SW480 (cell line): ENCODE measurements at regions not wholly inside any gene's neighbourhood (a gene's known extent, or its start where the extent isn't known, plus 50 kb on each side); places are given as distances from the start of the nearest gene placed in this dataset.
"Not testable (repeated sequence)": the region's sequence is repeated elsewhere in the genome, so short reads cannot be mapped to it uniquely, and the experiment has no call there.

Experiments used
- DNase-seq: peaks from one replicate; pipeline ENCODE4 v3.0.0-alpha.2; 2016; ENCODE audit warnings: low spot score

DNA sequence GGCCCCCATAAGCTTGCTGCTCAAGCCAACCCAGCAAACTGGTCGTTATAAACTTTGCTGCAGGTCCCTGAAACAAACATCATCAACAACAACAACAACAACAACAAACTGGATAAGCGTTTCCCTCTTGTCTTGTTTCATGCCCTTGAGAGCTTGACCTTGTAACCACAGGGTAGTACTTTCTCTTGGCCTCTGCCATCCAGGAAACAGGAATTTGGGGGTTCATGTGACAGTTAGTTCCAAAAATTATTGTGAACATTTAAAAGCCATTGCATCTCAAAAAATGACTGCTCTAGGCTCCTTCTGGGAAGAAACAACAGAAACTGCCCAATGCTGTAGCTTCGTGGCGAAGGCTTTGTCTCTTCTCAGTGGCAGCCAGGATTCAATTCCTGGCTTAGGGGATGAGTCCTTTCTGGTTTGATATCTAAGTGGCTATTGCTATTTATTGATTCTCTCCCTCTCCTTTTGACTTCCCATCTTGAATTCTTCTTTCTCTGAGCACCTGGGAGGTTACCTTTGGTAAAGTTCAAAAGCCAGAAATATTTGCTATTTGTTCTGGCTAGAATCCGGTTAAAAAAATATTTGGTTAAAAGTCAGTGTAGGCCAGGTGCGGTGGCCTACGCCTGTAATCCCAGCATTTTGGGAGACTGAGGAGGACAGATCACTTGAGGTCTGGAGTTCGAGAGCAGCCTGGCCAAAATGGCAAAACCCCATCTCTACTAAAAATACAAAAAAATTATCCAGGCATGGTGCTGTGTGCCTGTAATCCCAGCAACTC is 52.0 kb upstream of the CPM start:
- no peak for DNase-seq

DNA sequence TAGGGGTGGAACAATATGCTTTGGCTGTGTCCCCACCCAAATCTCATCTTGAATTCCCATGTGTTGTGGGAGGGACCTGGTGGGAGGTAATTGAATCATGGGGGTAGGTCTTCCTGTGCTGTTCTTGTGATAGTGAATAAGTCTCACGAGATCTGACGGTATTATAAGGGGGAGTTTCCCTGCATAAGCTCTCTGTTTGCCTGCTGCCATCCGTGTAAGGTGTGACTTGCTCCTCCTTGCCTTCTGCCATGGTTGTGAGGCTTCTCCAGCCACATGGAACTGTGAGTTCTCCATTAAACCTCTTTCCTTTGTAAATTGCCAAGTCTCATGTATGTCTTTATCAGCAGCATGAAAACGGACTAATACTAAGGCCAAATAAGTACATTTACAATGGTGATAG is 64.6 kb upstream of the CPM start:
- DNase-seq, result not testable (repeated sequence)

DNA sequence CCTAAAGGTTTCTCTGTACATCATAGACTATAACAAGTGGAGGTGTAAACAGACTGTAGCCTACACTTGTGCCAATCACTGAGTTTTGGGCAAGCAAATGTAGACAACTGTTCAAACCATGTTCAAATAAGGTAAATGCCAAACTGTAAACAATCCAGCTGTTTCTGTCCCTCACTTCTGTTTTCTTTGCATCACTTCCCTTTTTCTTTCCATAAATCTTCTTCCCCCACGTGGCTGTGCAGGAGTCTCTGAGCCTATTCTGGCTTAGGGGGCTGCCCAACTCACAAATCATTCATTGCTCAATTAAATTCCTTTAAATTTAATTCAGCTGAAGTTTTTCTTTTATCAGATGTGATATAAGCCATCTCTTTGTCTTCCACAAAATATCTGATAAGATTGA is 65.1 kb upstream of the CPM start:
- DNase-seq, result no peak

DNA sequence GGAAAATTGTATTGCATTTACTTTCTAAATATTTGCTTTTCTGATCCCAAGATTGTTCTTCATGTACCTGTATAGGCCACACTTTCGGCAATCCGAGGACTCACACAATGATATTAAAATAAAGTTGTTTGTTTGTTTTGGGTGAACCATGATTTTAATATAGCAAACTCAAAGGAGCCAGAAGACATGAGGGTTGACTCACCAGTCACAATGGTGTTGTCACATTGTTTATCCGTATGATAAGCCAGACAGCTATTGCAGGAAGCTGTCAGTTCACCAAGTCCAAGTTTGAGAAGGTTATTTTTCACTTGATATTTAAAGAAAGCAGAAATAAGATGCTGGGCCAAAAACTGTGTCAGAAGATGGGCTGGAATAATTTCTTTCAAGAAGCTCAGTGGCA is 67.1 kb upstream of the CPM start:
- DNase-seq, result no peak

DNA sequence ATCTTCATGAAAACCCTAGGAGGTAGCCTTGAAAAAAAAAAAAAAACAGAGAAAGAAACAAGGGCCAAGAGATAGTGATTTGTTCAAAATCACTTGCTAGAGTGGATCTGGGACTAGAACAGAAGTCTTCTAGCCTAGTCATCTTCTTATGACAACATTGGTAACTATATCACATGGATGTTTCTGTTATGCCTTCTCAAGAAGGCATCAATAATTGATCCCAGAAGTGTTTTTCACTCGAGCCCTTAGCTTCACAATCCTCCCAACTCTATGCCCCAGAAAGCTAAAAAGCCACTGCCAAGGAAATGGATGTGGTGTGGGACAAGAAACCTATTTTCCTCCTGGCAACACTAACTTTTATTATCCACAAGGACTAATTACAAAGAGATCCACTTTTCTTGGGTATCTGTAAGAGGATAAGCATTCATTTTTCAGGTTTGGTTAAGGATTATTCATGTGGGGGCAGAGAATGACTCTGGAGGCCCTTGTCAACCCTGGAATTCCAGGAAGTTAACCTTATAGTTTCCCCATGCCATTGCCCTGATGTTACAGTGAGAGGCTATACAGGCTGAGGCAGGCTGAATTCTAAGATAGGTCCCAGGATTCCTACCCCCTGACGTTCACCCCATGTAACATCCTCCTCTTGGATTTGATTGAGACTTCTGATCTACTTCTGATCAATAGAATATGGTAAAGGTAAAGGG is 67.7 kb upstream of the CPM start:
- no peak for DNase-seq

DNA sequence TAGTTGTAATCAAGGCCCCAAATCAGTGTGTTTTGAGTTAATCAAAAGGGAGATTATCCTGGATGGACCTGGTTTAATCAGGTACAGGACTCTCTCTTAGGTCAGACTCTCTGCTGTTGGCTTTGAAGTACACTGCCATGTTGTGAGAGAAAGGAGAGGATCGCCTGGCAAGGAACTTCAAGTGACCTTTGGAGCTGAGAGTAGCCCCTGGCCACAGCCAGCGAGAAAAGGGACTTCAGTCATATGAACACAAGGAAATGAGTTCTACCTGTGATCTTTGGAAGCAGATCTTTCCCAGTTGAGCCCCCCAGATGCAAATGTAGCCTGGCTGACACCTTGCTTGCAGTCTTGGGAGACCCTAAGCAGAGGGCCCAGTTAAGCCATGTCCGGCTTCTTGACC is 68.3 kb upstream of the CPM start:
- no peak for DNase-seq

DNA sequence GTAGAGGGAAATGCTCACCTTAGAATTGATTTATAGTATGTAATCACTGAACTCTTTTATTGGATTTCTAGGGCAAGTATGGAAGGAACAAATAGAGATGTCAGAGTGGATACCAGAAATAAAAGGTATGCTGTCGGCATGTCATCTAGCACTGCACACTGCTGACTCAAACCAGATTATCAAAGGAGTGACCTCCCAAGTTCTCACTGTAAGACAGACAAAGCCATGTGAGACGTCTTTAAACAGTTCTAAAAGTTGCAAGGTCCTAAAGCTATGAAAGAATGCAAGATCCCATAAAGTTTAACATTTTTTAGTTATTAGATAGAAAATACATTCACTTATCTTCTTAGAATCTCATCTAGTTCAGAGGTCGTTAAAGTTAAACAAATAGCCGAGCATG is 70.0 kb upstream of the CPM start:
- no peak for DNase-seq

DNA sequence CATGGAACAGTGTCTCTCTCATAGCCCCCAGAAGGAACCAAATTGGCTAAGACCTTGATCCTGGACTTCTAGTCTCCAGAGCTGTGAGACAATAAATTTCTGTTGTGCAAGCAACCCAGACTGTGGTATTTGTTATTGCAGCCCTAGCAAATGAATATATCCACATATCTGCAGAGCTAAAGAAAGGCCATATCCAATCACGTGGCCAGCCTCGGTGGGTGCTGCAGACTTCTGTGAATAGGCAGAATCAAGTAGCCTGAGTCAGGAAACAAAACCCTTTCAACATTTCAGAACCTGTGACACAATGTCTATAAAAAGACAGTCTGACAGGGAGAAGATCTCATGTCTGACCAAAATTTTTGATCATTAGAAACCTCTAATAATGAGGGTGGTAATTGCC is 71.0 kb upstream of the CPM start:
- no peak for DNase-seq

DNA sequence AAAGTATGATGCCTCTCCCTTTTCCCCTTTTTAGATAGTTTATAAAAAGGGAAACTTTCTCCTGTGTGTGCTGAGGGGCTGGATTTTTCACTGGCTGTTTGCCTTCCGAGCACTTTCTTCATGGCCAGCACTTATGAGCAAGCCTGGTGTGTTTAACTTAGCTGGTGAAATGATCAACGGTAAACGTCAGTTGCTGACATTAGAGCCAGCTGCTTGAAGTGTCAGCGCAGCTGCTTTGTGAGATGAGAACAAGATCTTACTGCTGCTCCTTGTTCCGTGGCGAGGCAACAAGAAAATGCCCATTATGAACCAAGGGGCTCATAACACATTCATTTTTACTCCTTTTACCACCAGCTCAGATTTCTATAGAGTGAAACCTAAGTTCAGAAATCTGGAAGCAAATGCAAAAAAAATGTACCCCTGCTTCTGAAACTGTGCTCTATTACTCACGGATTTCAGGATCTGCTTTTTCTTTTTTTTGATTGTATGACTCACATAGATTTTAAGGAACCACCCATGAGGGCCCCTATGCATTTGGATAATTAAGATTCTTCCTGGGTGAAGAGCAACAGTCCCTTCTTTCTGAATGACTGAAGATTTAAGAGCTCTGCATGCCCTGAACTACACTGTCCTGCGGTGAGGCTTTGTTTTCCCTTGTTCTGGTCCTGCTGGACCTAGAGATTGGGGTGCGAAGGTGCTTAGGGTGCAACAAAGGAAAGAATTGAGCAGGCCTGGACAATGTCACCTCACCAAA is 74.3 kb upstream of the CPM start:
- no peak for DNase-seq

DNA sequence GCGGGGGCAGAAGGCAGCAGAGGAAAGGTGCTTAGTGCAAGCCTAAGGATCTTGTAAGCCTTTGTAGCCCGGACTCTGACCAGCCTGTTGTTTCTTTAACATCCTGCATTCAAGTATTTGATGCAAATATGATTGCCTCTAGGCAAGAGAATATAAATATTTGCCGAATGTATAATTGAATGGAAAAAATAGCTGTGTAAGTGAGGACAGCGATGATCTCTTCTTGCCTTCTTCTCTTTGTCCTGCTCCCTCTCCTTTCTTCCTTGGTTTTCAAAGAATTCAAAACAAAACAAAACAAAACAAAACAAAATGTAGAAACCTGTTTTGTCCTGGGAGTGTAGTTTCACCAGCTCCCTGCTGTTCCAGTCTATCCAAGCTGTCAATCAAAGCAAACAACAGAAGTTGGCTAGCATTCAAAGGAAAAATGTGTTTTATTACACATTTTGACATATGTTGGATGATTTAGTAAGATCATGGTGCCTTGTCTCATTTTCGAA is 74.9 kb upstream of the CPM start:
- no peak for DNase-seq

DNA sequence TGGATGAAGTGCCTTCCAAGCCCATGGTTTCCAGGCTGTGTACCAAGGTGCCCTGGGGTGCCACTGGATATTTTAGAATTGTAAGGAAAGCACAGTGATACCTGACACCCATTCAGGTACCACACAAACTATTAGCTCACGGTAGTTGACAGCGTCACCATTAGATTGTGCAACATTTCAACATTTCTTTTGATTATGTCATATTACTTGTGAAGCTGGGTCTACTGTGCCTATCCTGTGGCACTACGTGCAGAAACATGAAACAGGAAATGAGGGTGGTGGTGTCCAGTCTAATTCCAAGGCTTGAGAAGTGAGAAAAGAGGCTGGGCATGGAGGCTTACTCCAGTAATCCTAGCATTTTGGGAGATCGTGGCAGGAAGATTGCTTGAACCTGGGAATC is 75.5 kb upstream of the CPM start:
- no peak for DNase-seq

DNA sequence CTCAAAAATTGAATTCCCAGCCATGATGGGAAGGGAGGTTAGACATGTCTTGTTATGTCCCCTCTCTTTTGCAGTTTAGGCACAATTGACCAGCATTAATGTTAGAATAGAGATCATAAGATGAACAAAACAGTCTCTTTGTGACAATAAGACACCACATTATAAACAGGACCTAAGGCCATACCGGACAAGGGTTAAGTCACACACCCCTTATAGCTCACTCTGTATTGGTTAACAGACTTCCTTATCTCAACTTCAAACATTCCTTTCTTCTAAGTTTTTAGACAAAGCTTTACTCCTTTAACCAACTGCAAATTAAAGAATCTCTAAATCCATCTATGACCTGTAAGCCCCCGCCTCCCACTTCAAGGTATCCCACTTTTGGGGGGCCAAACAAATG is 81.1 kb upstream of the CPM start:
- no peak for DNase-seq

DNA sequence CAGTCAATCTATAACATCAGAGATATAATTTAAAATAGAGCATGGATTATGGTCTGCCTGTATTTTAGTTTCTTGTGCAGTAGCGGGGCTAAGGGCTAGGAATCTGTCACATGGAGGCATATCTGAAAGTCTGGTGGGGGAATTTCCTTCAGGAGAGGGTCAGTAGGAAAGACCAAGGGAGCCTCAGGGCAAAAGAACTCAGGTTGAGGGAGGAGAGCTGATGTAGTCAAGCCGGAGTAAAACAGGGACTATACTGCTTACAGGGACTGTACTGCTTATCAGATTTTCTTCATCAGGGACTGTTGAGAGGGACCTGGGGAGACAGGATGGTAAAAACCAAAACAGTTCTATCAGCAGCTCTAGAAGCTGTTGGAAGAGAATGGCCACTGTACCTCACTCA is 82.0 kb upstream of the CPM start:
- DNase-seq, result no peak

DNA sequence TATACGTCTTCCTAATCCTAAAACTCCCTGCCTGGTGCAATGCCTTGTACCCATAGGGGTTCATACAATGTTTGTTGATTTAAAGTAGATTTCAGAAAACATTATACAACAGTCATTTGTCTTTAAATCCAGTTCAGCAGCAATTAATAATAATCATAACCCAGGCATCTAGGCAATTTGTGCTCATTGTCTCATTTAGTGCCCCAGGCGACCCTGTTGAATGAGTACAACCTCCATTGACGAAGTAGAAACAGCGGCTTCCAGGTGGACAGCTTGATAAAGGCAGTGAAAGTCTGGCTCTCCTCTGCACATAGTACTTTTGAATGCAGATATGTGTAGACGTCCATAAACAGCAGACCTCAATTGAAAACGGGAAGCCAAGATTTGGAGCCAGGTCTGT is 82.9 kb upstream of the CPM start:
- DNase-seq, result no peak

DNA sequence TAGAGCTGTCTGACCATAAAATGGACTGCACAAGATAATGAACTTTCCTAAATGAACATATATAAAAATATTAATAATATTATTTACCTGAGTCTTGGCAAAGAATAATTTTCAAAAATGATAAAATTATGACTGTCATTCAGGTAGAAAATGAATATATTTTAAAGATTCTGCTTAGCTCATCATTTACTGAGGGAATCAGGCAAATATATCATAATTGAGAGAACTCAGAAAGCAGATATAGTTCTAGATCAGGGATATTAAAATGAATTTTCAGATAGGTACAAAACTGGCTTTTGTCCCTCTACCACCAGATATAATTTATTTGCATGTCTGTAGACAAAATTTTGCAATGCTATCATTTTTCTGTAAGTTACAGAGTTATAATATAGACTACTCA is 86.1 kb upstream of the CPM start:
- DNase-seq, result no peak

DNA sequence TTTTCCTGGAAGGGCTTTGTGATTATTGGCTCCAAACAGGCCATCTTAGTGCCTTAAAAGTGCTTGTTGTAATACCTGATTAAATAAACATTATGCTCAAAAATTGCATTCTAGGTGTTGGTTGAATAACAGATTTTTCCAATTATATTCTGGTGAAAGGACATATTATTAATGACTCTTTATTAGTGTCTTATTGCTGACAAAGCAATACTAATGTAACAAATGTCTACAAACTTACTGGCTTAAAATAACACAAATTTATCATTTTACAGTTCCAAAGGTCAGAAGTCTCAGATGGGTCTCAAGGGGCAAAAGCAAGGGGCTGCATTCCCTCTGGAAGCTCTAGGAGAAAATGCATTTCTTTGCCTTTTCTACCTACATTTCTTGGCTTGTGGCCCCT is 86.9 kb upstream of the CPM start:
- no peak for DNase-seq

DNA sequence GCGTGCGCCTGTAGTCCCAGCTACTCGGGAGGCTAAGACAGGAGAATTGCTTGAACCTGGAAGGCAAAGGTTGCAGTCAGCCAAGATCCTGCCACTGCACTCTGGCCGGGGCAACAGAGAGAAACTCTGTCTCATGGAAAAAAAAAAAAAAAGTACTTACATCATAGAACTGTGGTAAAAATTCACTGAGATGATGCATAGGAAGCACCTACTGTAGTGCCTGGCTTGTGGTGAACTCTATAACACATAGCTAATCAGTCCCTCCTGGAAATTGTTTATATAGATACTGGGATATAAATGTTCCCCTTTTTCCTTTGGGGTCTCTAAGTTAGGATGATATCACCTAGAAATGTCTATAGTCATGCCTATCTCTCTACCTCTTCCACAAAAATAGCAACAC is 89.7 kb upstream of the CPM start:
- no peak for DNase-seq

DNA sequence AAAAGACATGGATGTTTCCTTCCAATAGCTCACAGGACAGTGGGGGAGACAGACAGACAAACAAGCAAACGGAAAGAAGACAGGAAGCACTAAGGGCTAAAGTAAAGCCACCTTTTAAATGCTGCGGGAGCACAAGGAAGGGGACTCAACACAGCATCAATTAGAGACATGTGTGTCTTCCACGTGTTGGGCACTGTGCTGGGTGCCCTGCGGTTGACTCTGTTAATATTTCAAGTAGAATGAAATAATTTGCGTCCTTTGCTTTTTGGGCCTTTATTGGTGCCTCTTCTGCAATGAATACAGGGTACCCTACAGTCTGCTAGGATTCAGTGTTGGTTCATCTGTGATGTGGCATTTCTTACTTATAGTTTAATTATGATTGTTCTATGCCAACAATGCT is 90.9 kb upstream of the CPM start:
- no peak for DNase-seq

DNA sequence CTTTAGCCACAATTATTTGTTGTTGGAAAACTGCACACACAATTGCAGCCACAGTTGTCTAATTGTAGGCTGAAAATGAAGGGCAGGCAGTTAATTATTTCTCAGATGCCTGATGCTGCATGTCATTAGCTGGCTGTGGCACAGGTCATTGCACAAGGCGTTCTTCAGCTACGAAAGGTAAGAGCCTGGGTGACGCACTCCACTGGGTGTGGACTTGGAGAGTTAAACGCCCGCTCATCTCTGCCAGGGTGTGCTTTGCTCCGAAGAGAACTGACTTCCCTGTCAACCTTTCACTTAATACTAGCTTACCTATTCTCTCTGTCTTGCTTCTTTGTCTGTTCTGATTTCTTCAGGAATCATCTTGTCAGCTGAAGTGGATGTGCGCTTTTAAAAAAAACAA is 91.4 kb upstream of the CPM start:
- peak; percentile 77 for DNase-seq

DNA sequence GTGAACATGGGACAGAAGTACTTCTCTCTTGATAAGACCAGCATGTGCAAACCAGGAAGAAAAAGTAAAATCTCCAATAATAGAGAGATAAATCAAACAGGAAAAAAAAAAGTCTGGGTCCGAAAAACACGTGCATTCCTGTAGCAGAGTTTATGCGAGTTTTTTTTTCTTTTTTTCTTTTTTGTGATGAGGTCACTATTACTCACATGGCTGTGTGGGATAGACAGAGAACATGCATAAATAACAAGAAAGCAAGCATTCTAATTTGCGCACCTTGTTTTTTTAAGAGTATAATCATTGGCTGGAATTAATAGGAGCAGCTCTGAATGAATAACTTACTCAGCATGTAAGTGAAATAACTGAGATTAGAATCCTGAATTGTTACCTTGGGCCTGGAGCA is 91.9 kb upstream of the CPM start:
- DNase-seq, result no peak

DNA sequence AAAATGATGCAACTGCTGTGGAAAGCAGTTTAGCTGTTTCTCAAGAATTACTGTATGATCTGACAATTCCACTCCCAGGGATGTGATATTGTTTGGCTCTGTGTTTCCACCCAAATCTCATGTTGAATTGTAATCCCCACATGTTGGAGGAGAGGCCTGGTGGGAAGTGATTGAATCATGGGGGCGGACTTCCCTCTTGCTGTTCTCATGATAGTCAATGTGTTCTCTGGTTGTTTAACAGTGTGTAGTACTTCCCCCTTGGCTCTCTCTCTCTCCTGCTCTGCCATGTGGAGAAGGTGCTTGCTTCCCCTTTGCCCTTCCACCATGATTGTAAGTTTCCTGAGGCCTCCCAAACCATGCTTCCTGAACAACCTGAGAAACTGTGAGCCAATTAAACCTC is 93.4 kb upstream of the CPM start:
- no peak for DNase-seq

DNA sequence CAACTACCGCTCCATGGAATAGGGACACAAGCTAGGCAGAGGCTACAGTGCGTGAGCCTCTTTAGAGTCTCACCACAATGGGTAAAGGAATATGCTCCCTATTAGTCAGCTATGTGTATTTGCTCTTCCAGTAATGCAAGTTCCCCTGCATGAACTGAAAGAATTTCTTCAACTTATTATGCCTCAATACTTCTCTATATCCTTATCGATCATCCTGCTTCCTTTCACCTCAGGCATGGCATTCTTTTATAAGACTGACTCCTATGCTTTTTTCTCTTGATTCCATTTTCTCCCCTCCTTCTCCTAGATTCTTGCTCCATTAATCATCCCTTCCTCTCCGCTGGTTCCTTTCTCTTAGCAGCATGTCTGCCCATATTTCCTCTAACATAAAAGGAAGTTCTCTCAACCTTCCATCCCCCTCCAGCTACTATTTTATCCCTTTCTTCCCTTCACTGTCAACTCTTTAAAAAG is 94.5 kb upstream of the CPM start:
- no peak for DNase-seq
